HepG2 (cell line): ENCODE measurements at regions not wholly inside any gene's neighbourhood (a gene's known extent, or its start where the extent isn't known, plus 50 kb on each side); places are given as distances from the start of the nearest gene placed in this dataset.

Source experiments
- ATAC-seq: fragments of 200-7000 bp; cut with Tn5 transposase; 3 replicates; pipeline ENCODE4 v1.9.1; 2020; ENCODE audit warnings: mild to moderate bottlenecking, moderate library complexity
- BruUV-seq: library from RNA; stranded (reverse); fragments of 400-500 nt; replicated peaks from 2 replicates; lab custom pipeline; 2021; lab: Mats Ljungman, UMichigan
- CTCF ChIA-PET: fragments of 300-600 bp; formaldehyde crosslinking; extraction: SDS; loops from one replicate; lab custom pipeline; 2021; ENCODE audit warnings: low total read pairs, inconsistent platforms, low intra/inter-chr PET ratio; lab: Yijun Ruan, JAX
- POLR2A ChIA-PET: fragments of 350-600 bp; sonication (Branson Sonifier 250); formaldehyde crosslinking; loops from one replicate; lab custom pipeline; 2020; ENCODE audit warnings: antibody characterized with exemption, inconsistent platforms; lab: Yijun Ruan, JAX
- DNase-seq: peaks from one replicate; pipeline ENCODE4 v3.0.0-alpha.2; 2015; ENCODE audit warnings: low spot score
- FAIRE-seq: peaks from 3 replicates; lab custom pipeline; 2011; peaks lifted over from hg19 to GRCh38; lab: Jason Lieb, UNC
- H2AFZ ChIP-seq: one replicate; pipeline ENCODE4 v1.6.1; 2011; ENCODE audit warnings: low read length, inconsistent platforms
- H3K27ac ChIP-seq: fragments of 300-600 bp; 3 replicates; pipeline ENCODE4 v1.8.0; 2011; ENCODE audit warnings: mixed run types, mild to moderate bottlenecking, mixed read lengths, low read length, inconsistent platforms; ENCODE audit not compliant: insufficient read depth; ENCODE audit errors: extremely low read length
- H3K27me3 ChIP-seq, 2 experiments: fragments of 200-600 bp in 1 of 2; 2 replicates in 1 of 2; 3 replicates in 1 of 2; pipeline versions ENCODE4 v1.6.0 to v1.8.0; 2011; ENCODE audit warnings: low read length in 2 of 2, mild to moderate bottlenecking in 2 of 2, moderate library complexity in 2 of 2, inconsistent platforms in 1 of 2; ENCODE audit not compliant: insufficient read depth in 2 of 2, control insufficient read depth in 1 of 2
- H3K36me3 ChIP-seq, 2 experiments: fragments of 200-600 bp in 1 of 2; replicated peaks in 1 of 2; 2 replicates in 1 of 2; 3 replicates in 1 of 2; pipeline versions ENCODE4 v1.5.1 to v1.8.0; 2011; ENCODE audit warnings: low read length in 2 of 2, inconsistent platforms in 1 of 2; ENCODE audit not compliant: insufficient read depth in 2 of 2, control insufficient read depth in 1 of 2
- H3K4me1 ChIP-seq: 2 replicates; pipeline ENCODE4 v1.5.1; 2012; ENCODE audit warnings: low read length, inconsistent platforms; ENCODE audit not compliant: insufficient read depth
- H3K4me2 ChIP-seq: 2 replicates; pipeline ENCODE4 v1.6.0; 2011; ENCODE audit warnings: low read depth, low read length, inconsistent platforms
- H3K4me3 ChIP-seq, 3 experiments: fragments of 200-600 bp in 1 of 3; sonication (generic), shearing (Covaris generic) in 1 of 3; replicated peaks in 1 of 3; 2 replicates each; pipeline ENCODE4 v1.5.1; 2011 to 2016; ENCODE audit warnings: low read length in 3 of 3, inconsistent platforms in 2 of 3, low read depth in 2 of 3, mild to moderate bottlenecking in 2 of 3, control low read depth in 1 of 3, mixed read lengths in 1 of 3; ENCODE audit not compliant: insufficient read depth in 1 of 3
- H3K79me2 ChIP-seq: one replicate; pipeline ENCODE4 v1.6.1; 2011; ENCODE audit warnings: low read length, inconsistent platforms; ENCODE audit not compliant: insufficient read depth
- H3K9ac ChIP-seq: 2 replicates; pipeline ENCODE4 v1.6.0; 2011; ENCODE audit warnings: mild to moderate bottlenecking, low read depth, low read length, inconsistent platforms; ENCODE audit not compliant: insufficient read depth
- H3K9me3 ChIP-seq: 2 replicates; pipeline ENCODE4 v1.5.1; 2012; ENCODE audit warnings: mild to moderate bottlenecking, low read length
- H4K20me1 ChIP-seq: 2 replicates; pipeline ENCODE4 v1.6.0; 2011; ENCODE audit warnings: inconsistent platforms, mild to moderate bottlenecking, low read length, moderate library complexity; ENCODE audit not compliant: insufficient read depth
- BHLHE40 ChIP-seq: IDR thresholded peaks from 2 replicates; pipeline ENCODE4 v1.6.1; 2011; ENCODE audit warnings: low read length, improper control_type of control experiment
- FOSL2 ChIP-seq: sonication (generic); formaldehyde crosslinking; IDR thresholded peaks from 2 replicates; pipeline ENCODE4 v1.4.0; 2020; ENCODE audit warnings: missing genetic modification reagents
- HMG20A ChIP-seq: IDR thresholded peaks from 2 replicates; pipeline ENCODE4 v1.6.1; 2016; ENCODE audit warnings: borderline replicate concordance
- KLF15 ChIP-seq: sonication (generic); formaldehyde crosslinking; IDR thresholded peaks from 2 replicates; pipeline ENCODE4 v1.8.1; 2023; ENCODE audit warnings: borderline replicate concordance, mild to moderate bottlenecking, inconsistent platforms, missing genetic modification reagents, mixed read lengths
- MAF1 ChIP-seq: sonication (generic); formaldehyde crosslinking; IDR thresholded peaks from 2 replicates; pipeline ENCODE4 v1.5.0; 2020; ENCODE audit warnings: missing genetic modification reagents, borderline replicate concordance
- MATR3 ChIP-seq: sonication (generic); formaldehyde crosslinking; IDR thresholded peaks from 2 replicates; pipeline ENCODE4 v1.4.0; 2020; ENCODE audit warnings: missing genetic modification reagents
- PITX1 ChIP-seq: sonication (generic); formaldehyde crosslinking; IDR thresholded peaks from 2 replicates; pipeline ENCODE4 v1.5.1; 2020; ENCODE audit warnings: mild to moderate bottlenecking, missing genetic modification reagents
- SUZ12 ChIP-seq: fragments of 150-350 bp; IDR thresholded peaks from 2 replicates; pipeline ENCODE4 v1.6.1; 2014; ENCODE audit warnings: low read depth, low read length
- TEAD2 ChIP-seq: sonication (generic); formaldehyde crosslinking; IDR thresholded peaks from 2 replicates; pipeline ENCODE4 v1.9.0; 2021; ENCODE audit warnings: missing genetic modification reagents
- ZBTB4 ChIP-seq: sonication (generic); formaldehyde crosslinking; IDR thresholded peaks from 2 replicates; pipeline ENCODE4 v1.4.0; 2020; ENCODE audit warnings: missing genetic modification reagents, mild to moderate bottlenecking, borderline replicate concordance
- ZC3H4 ChIP-seq: sonication (generic); formaldehyde crosslinking; IDR thresholded peaks from 2 replicates; pipeline ENCODE4 v1.4.0; 2020; ENCODE audit warnings: missing genetic modification reagents, borderline replicate concordance
- ZNF460 ChIP-seq: sonication (generic); formaldehyde crosslinking; IDR thresholded peaks from 2 replicates; pipeline ENCODE4 v1.5.1; 2020; ENCODE audit warnings: missing genetic modification reagents, mild to moderate bottlenecking, borderline replicate concordance
- ZNF549 ChIP-seq: sonication (generic); formaldehyde crosslinking; IDR thresholded peaks from 2 replicates; pipeline ENCODE4 v1.5.0; 2020; ENCODE audit warnings: missing genetic modification reagents
- ZNF746 ChIP-seq: sonication (generic); formaldehyde crosslinking; IDR thresholded peaks from 2 replicates; pipeline ENCODE4 v1.8.0; 2022; ENCODE audit warnings: mild to moderate bottlenecking, missing genetic modification reagents
- ZNF784 ChIP-seq: sonication (generic); formaldehyde crosslinking; IDR thresholded peaks from 2 replicates; pipeline ENCODE4 v1.5.1; 2020; ENCODE audit warnings: missing genetic modification reagents, mild to moderate bottlenecking, borderline replicate concordance
- ZNF83 ChIP-seq: sonication (generic); formaldehyde crosslinking; IDR thresholded peaks from 2 replicates; pipeline ENCODE4 v1.4.0; 2020; ENCODE audit warnings: missing genetic modification reagents, mild to moderate bottlenecking, borderline replicate concordance
- WGBS: methylation state at CpG from one replicate; pipeline ENCODE4 v1.1.6; 2017; ENCODE audit warnings: low lambda C conversion rate; 5-methylcytosine and 5-hydroxymethylcytosine counted together
- in situ Hi-C: cut with HindIII; loops from 2 replicates; pipeline ENCODE4 v1.10.0; 2017; ENCODE audit warnings: low pct_unique_long_range_greater_than_20kb; ENCODE audit not compliant: extremely low pct_ligation_motif_present
- intact Hi-C: fragments of 100-400 bp; cut with micrococcal nuclease; formaldehyde crosslinking; loops from one replicate; pipeline ENCODE4 v1.10.0; 2022; ENCODE audit not compliant: unreplicated experiment
- TF ChIP-seq, protein P1 (sequence below): sonication (generic); formaldehyde crosslinking; IDR thresholded peaks from 2 replicates; pipeline ENCODE4 v1.4.0; 2020; ENCODE audit warnings: mild to moderate bottlenecking, low read depth, missing genetic modification reagents

- no TSS peak for BruUV-seq
- ATAC-seq = no peak
- 61% methylated on average over 2 of the region's 2 CpGs for WGBS
- Histone ChIP-seq H3K9me3 (no peaks in the 10 kb centered on the region), H3K36me3 (no peaks in the 10 kb centered on the region), H3K4me3 (no peak overlapping the region), H4K20me1 (no peaks in the 10 kb centered on the region), H3K4me1 (no peaks in the 10 kb centered on the region), H3K79me2 (no peaks in the 10 kb centered on the region), H3K27me3 (no peaks in the 10 kb centered on the region), H3K9ac (no peak overlapping the region), H3K4me2 (no peak overlapping the region), H2AFZ (no peak overlapping the region), H3K27ac (no peak overlapping the region)
- no peak for FAIRE-seq
- ChIA-PET POLR2A (no interaction called here), CTCF (no interaction called here)
- in situ Hi-C loops (no loop called here), intact Hi-C loops (no loop called here)
- TF ChIP-seq TEAD2 (CRISPR knock-in tag) = no peak
- no peak for TF ChIP-seq PITX1 (CRISPR knock-in tag)
- TF ChIP-seq, protein P1, sequence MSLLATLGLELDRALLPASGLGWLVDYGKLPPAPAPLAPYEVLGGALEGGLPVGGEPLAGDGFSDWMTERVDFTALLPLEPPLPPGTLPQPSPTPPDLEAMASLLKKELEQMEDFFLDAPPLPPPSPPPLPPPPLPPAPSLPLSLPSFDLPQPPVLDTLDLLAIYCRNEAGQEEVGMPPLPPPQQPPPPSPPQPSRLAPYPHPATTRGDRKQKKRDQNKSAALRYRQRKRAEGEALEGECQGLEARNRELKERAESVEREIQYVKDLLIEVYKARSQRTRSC (CRISPR knock-in tag) = no peak
- no peak for TF ChIP-seq ZC3H4
- no peak for TF ChIP-seq ZNF746 (CRISPR knock-in tag)
- no peak for TF ChIP-seq ZNF460 (CRISPR knock-in tag)
- no peak for DNase-seq
Measured at GRCh38 chr3:82386647-82387046, 625.2 kb upstream of the GBE1 start.

GRCh38 chr3:82384181-82384580, 622.7 kb upstream of the GBE1 start:
- H3K9ac ChIP-seq = no peak overlapping the region
- DNase-seq = no peak
- BruUV-seq = no TSS peak
- no peaks in the 10 kb centered on the region for H4K20me1 ChIP-seq
- H3K36me3 ChIP-seq = peaks cover 0 to 2% of the 10 kb centered on the region in 2 experiments; a peak in 1 of 5 replicates
- H3K4me1 ChIP-seq = no peaks in the 10 kb centered on the region
- no peaks in the 10 kb centered on the region for H3K79me2 ChIP-seq
- no peak overlapping the region for H2AFZ ChIP-seq
- FAIRE-seq = no peak
- ChIA-PET CTCF (no interaction called here), POLR2A (no interaction called here)
- peaks cover 5% of the 10 kb centered on the region; the same call in 1 of the 2 replicates for H3K9me3 ChIP-seq
- no peak overlapping the region for H3K4me3 ChIP-seq
- in situ Hi-C loops (no loop called here), intact Hi-C loops (no loop called here)
- H3K4me2 ChIP-seq = no peak overlapping the region
- no peak overlapping the region for H3K27ac ChIP-seq
- WGBS = 55% methylated on average over 3 of the region's 3 CpGs
- H3K27me3 ChIP-seq = no peaks in the 10 kb centered on the region
- ATAC-seq = no peak
- TF ChIP-seq ZNF784 = no peak
- TF ChIP-seq ZNF83 (CRISPR knock-in tag) = no peak
- no peak for TF ChIP-seq KLF15 (CRISPR knock-in tag)
- TF ChIP-seq MAF1 (CRISPR knock-in tag) = no peak
- TF ChIP-seq ZBTB4 (CRISPR knock-in tag) = no peak
- no peak for TF ChIP-seq BHLHE40
- TF ChIP-seq MATR3 (CRISPR knock-in tag) = no peak
- TF ChIP-seq SUZ12 = no peak
- TF ChIP-seq HMG20A (CRISPR knock-in tag) = no peak
- no peak for TF ChIP-seq ZNF549 (CRISPR knock-in tag)
- TF ChIP-seq FOSL2 (CRISPR knock-in tag) = no peak
